Body of pancreas (tissue), 4 donors: ENCODE measurements at regions not wholly inside any gene's neighbourhood (a gene's known extent, or its start where the extent isn't known, plus 50 kb on each side); places are given as distances from the start of the nearest gene placed in this dataset.
A peak's percentile ranks its signal among the peaks of the same experiment; 100 is the strongest.

Source experiments
- POLR2A ChIP-seq, 3 donors: fragments of 450-650 bp; IDR thresholded peaks; one replicate each; pipeline ENCODE4 v1.6.1; 2016; ENCODE audit warnings: antibody characterized with exemption in 3 of 3, mild to moderate bottlenecking in 2 of 3
- TF ChIP-seq, protein P1 (sequence below), 7 experiments: fragments of 450-650 bp in 4 of 7; fragments of 200-600 bp in 3 of 7; sonication (generic) in 3 of 7; IDR thresholded peaks; one replicate each; pipeline ENCODE4 v1.5.1; 2016 to 2019; ENCODE audit warnings: antibody characterized with exemption in 7 of 7

DNA sequence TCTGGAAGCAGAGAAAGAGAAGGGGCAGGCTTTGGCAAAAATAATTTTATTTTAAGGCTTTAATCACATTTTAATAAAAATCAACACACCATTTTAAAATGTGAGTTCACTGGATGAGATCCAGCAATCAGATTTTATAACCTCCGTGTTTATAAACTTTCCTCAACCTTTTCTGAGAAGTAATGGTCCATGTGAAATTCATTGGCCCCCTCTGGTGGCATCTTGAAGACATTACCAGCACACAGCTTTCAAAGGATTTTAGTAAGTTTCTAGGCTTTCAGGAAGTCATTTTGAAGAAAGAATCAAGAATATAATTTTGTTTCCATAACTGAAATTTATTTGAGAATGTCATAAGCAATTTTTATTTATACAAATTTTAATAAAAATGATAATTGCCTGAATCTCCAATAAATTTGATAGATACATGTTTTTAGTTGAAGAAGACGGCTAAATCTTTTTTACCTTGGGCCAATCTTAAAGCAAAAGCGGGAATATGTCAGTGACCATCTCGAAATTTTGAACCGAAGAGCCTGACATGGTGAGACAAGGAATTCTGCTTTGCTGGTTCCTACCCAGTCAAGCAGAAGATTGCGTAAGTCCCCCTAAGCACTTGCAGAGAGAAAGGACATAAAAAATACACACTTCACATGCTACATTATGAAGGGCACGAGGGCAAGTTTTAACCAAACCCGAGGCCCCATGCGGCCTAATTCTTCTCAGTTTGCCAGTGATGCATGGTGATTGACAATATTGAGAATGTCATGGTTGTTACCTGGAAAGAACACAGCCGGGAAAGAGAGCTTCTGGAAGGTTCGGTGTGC is 128.4 kb upstream of the CBLN2 start:
- TF ChIP-seq, protein P1, sequence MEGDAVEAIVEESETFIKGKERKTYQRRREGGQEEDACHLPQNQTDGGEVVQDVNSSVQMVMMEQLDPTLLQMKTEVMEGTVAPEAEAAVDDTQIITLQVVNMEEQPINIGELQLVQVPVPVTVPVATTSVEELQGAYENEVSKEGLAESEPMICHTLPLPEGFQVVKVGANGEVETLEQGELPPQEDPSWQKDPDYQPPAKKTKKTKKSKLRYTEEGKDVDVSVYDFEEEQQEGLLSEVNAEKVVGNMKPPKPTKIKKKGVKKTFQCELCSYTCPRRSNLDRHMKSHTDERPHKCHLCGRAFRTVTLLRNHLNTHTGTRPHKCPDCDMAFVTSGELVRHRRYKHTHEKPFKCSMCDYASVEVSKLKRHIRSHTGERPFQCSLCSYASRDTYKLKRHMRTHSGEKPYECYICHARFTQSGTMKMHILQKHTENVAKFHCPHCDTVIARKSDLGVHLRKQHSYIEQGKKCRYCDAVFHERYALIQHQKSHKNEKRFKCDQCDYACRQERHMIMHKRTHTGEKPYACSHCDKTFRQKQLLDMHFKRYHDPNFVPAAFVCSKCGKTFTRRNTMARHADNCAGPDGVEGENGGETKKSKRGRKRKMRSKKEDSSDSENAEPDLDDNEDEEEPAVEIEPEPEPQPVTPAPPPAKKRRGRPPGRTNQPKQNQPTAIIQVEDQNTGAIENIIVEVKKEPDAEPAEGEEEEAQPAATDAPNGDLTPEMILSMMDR (IDR thresholded peaks at IDR 0.05) = peak in 6 of 7 experiments; percentile 48 to 62 (median 56)
- TF ChIP-seq POLR2A (IDR thresholded peaks at IDR 0.05) = no peak
